GM21825 (cell line): ENCODE measurements at regions not wholly inside any gene's neighbourhood (a gene's known extent, or its start where the extent isn't known, plus 50 kb on each side); places are given as distances from the start of the nearest gene placed in this dataset.

Experiments used
- ATAC-seq: cut with Tn5 transposase; IDR thresholded peaks from one replicate; pipeline ENCODE4 v1.9.1; 2021; ENCODE audit warnings: mild to moderate bottlenecking, moderate library complexity; ENCODE audit not compliant: unreplicated experiment

- ATAC-seq, result no peak
These were observed 185.4 kb downstream of the TTLL7 start for GRCh38 chr1:83813576-83813975.

- no peak for ATAC-seq
These were observed 188.8 kb downstream of the TTLL7 start for GRCh38 chr1:83810144-83810543.

- ATAC-seq, result no peak
These were observed 190.4 kb downstream of the TTLL7 start for GRCh38 chr1:83808536-83808935.

GRCh38 chr1:83807821-83808220 is 191.1 kb downstream of the TTLL7 start:
- no peak for ATAC-seq

GRCh38 chr1:83807231-83807630 is 191.7 kb downstream of the TTLL7 start:
- no peak for ATAC-seq

GRCh38 chr1:83805921-83806320 is 193.0 kb downstream of the TTLL7 start:
- ATAC-seq, result no peak

- no peak for ATAC-seq
These were observed 196.3 kb downstream of the TTLL7 start for GRCh38 chr1:83802460-83803152.

GRCh38 chr1:83802023-83802422 is 196.9 kb downstream of the TTLL7 start:
- ATAC-seq, result no peak

- no peak for ATAC-seq
These were observed 198.9 kb downstream of the TTLL7 start for GRCh38 chr1:83800066-83800465.

- no peak for ATAC-seq
These were observed 199.3 kb downstream of the TTLL7 start for GRCh38 chr1:83799594-83799993.

GRCh38 chr1:83798965-83799364 is 200.0 kb downstream of the TTLL7 start:
- no peak for ATAC-seq

- no peak for ATAC-seq
These were observed 202.5 kb downstream of the TTLL7 start for GRCh38 chr1:83796409-83796808.

- ATAC-seq, result peak; percentile 46
These were observed 204.5 kb downstream of the TTLL7 start for GRCh38 chr1:83794384-83794783.

- no peak for ATAC-seq
These were observed 207.0 kb downstream of the TTLL7 start for GRCh38 chr1:83791821-83792437.

GRCh38 chr1:83790446-83790845 is 208.5 kb downstream of the TTLL7 start:
- ATAC-seq, result no peak

- no peak for ATAC-seq
These were observed 211.5 kb downstream of the TTLL7 start for GRCh38 chr1:83787246-83787998.

GRCh38 chr1:83781667-83782066 is 217.3 kb downstream of the TTLL7 start:
- no peak for ATAC-seq

- ATAC-seq, result no peak
These were observed 219.4 kb downstream of the TTLL7 start for GRCh38 chr1:83779565-83779964.

- ATAC-seq, result no peak
These were observed 221.2 kb downstream of the TTLL7 start for GRCh38 chr1:83777758-83778101.

GRCh38 chr1:83776913-83777757 is 221.8 kb downstream of the TTLL7 start:
- no peak for ATAC-seq

GRCh38 chr1:83775977-83776603 is 222.8 kb downstream of the TTLL7 start:
- ATAC-seq, result no peak
